Omental fat pad (tissue), 3 donors: ENCODE measurements at regions not wholly inside any gene's neighbourhood (a gene's known extent, or its start where the extent isn't known, plus 50 kb on each side); places are given as distances from the start of the nearest gene placed in this dataset.

Experiments
- ATAC-seq: fragments of 150-250 bp; one replicate; pipeline ENCODE4 v1.9.1; 2016; ENCODE audit warnings: mild to moderate bottlenecking, moderate library complexity; ENCODE audit not compliant: low FRiP score
- DNase-seq: peaks from one replicate; pipeline ENCODE4 v3.0.0-alpha.2; 2019; ENCODE audit warnings: low spot score
- TF ChIP-seq, protein P1 (sequence below), 3 donors: fragments of 450-650 bp; IDR thresholded peaks; one replicate each; pipeline ENCODE4 v1.5.1; 2016 to 2017; ENCODE audit warnings: antibody characterized with exemption in 3 of 3, mild to moderate bottlenecking in 3 of 3, moderate library complexity in 2 of 3

- TF ChIP-seq, protein P1, sequence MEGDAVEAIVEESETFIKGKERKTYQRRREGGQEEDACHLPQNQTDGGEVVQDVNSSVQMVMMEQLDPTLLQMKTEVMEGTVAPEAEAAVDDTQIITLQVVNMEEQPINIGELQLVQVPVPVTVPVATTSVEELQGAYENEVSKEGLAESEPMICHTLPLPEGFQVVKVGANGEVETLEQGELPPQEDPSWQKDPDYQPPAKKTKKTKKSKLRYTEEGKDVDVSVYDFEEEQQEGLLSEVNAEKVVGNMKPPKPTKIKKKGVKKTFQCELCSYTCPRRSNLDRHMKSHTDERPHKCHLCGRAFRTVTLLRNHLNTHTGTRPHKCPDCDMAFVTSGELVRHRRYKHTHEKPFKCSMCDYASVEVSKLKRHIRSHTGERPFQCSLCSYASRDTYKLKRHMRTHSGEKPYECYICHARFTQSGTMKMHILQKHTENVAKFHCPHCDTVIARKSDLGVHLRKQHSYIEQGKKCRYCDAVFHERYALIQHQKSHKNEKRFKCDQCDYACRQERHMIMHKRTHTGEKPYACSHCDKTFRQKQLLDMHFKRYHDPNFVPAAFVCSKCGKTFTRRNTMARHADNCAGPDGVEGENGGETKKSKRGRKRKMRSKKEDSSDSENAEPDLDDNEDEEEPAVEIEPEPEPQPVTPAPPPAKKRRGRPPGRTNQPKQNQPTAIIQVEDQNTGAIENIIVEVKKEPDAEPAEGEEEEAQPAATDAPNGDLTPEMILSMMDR (IDR thresholded peaks at IDR 0.05): no peak
- ATAC-seq (no peak), DNase-seq (no peak)
These were observed 129.6 kb downstream of the SEC61B start for GRCh38 chr9:99351647-99352046.

DNA sequence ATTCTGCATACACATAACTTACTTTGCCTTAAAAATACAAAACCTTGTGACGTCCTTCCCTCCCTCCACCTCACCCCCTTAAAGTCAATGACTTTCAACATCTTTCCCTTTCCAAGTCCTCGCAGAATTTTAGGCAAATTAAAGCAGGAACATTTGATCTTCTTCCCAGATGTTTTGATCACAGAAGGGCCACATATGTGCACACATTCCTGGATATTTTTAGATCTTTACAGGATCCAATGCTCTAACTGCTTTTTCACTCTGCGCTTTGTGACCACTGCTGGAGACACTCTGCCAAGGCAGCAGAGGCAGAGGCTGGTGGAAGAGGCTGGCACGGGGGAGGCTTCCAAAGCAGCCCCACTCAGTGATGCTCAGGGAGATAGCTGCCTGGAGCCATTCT lies 130.7 kb downstream of the SEC61B start:
- no peak for DNase-seq
- ATAC-seq: no peak
- TF ChIP-seq, protein P1 (IDR thresholded peaks at IDR 0.05): no peak

- TF ChIP-seq, protein P1 (IDR thresholded peaks at IDR 0.05): no peak
- DNase-seq: no peak
- no peak for ATAC-seq
These were observed 131.3 kb downstream of the SEC61B start for GRCh38 chr9:99353408-99353807.

GRCh38 chr9:99354104-99354503 lies 132.0 kb downstream of the SEC61B start:
- DNase-seq: no peak
- TF ChIP-seq, protein P1 (IDR thresholded peaks at IDR 0.05): no peak
- ATAC-seq: no peak

- TF ChIP-seq, protein P1 (IDR thresholded peaks at IDR 0.05): no peak
- DNase-seq (no peak), ATAC-seq (no peak)
These were observed 134.5 kb downstream of the SEC61B start for GRCh38 chr9:99356512-99356971.

- TF ChIP-seq, protein P1 (IDR thresholded peaks at IDR 0.05): no peak
- no peak for DNase-seq
- no peak for ATAC-seq
These were observed 135.5 kb downstream of the SEC61B start for GRCh38 chr9:99357575-99357974.

- no peak for DNase-seq
- TF ChIP-seq, protein P1 (IDR thresholded peaks at IDR 0.05): no peak
- ATAC-seq: no peak
These were observed 136.6 kb downstream of the SEC61B start for GRCh38 chr9:99358668-99359067.
